Middle frontal gyrus (tissue), 1 donor: ENCODE measurements at regions not wholly inside any gene's neighbourhood (a gene's known extent, or its start where the extent isn't known, plus 50 kb on each side); places are given as distances from the start of the nearest gene placed in this dataset.
"Not testable (repeated sequence)": the region's sequence is repeated elsewhere in the genome, so short reads cannot be mapped to it uniquely, and the experiment has no call there.

Experiments used
- DNase-seq: peaks from one replicate; pipeline ENCODE4 v3.0.0-alpha.2; 2015; ENCODE audit warnings: low spot score; ENCODE audit errors: extremely low spot score

- no peak for DNase-seq
These were observed 247.0 kb upstream of the RARB start for GRCh38 chr3:25181096-25181495.

- DNase-seq, result no peak
These were observed 245.3 kb upstream of the RARB start for GRCh38 chr3:25182794-25183193.

GRCh38 chr3:25184641-25185250 lies 243.3 kb upstream of the RARB start:
- no peak for DNase-seq

- no peak for DNase-seq
These were observed 236.4 kb upstream of the RARB start for GRCh38 chr3:25191673-25192072.

GRCh38 chr3:25199567-25199966 lies 228.5 kb upstream of the RARB start:
- DNase-seq, result not testable (repeated sequence)

- no peak for DNase-seq
These were observed 215.3 kb upstream of the RARB start for GRCh38 chr3:25212736-25213135.

GRCh38 chr3:25214034-25214433 lies 214.0 kb upstream of the RARB start:
- DNase-seq, result no peak

- no peak for DNase-seq
These were observed 209.7 kb upstream of the RARB start for GRCh38 chr3:25218362-25218761.

GRCh38 chr3:25226747-25227146 lies 201.3 kb upstream of the RARB start:
- DNase-seq, result no peak

GRCh38 chr3:25229586-25229985 lies 198.5 kb upstream of the RARB start:
- DNase-seq, result no peak

- no peak for DNase-seq
These were observed 193.0 kb upstream of the RARB start for GRCh38 chr3:25235031-25235430.

- no peak for DNase-seq
These were observed 192.6 kb upstream of the RARB start for GRCh38 chr3:25235466-25235865.

GRCh38 chr3:25237602-25238001 lies 190.5 kb upstream of the RARB start:
- DNase-seq, result no peak

- DNase-seq, result no peak
These were observed 189.0 kb upstream of the RARB start for GRCh38 chr3:25239042-25239441.

- no peak for DNase-seq
These were observed 181.2 kb upstream of the RARB start for GRCh38 chr3:25246913-25247312.

- DNase-seq, result no peak
These were observed 175.8 kb upstream of the RARB start for GRCh38 chr3:25252291-25252690.

- DNase-seq, result no peak
These were observed 171.0 kb upstream of the RARB start for GRCh38 chr3:25257026-25257425.

GRCh38 chr3:25259871-25260270 lies 168.2 kb upstream of the RARB start:
- DNase-seq, result no peak

- no peak for DNase-seq
These were observed 165.7 kb upstream of the RARB start for GRCh38 chr3:25262322-25262721.

- DNase-seq, result no peak
These were observed 162.8 kb upstream of the RARB start for GRCh38 chr3:25265284-25265683.

- DNase-seq, result no peak
These were observed 161.4 kb upstream of the RARB start for GRCh38 chr3:25266677-25267076.

- DNase-seq, result no peak
These were observed 156.0 kb upstream of the RARB start for GRCh38 chr3:25272090-25272489.

- DNase-seq, result no peak
These were observed 154.4 kb upstream of the RARB start for GRCh38 chr3:25273582-25274171.

GRCh38 chr3:25277503-25277902 lies 150.6 kb upstream of the RARB start:
- DNase-seq, result no peak
